ENCODE measurements at regions not wholly inside any gene's neighbourhood (a gene's known extent, or its start where the extent isn't known, plus 50 kb on each side); places are given as distances from the start of the nearest gene placed in this dataset.

DNA sequence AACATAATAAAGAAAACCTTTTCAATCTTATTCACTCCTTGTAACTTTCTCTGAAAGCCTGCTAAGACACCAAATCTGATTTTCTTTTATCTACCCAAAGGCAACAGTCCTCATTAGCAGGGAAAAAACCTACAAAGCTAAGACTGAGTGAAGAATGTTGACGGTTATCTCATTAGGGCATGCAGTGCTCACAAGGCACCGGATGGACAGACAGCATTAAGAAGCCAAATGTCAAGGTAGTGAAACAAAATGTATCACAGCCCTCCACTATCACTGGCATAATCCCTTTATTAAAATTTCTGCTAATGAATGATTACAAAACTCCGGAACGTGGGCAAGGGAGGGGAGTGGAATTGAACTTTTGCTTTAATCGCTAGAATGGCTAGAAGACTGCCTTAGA, 442.8 kb downstream of the NEBL start:
- TF ChIP-seq, protein P1, sequence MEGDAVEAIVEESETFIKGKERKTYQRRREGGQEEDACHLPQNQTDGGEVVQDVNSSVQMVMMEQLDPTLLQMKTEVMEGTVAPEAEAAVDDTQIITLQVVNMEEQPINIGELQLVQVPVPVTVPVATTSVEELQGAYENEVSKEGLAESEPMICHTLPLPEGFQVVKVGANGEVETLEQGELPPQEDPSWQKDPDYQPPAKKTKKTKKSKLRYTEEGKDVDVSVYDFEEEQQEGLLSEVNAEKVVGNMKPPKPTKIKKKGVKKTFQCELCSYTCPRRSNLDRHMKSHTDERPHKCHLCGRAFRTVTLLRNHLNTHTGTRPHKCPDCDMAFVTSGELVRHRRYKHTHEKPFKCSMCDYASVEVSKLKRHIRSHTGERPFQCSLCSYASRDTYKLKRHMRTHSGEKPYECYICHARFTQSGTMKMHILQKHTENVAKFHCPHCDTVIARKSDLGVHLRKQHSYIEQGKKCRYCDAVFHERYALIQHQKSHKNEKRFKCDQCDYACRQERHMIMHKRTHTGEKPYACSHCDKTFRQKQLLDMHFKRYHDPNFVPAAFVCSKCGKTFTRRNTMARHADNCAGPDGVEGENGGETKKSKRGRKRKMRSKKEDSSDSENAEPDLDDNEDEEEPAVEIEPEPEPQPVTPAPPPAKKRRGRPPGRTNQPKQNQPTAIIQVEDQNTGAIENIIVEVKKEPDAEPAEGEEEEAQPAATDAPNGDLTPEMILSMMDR (conservative IDR thresholded peaks at IDR 0.05; ENCODE audit: low read length): no peak
- TF ChIP-seq EZH2phosphoT487 (IDR thresholded peaks at IDR 0.05; ENCODE audit: borderline replicate concordance, low read depth, low read length): no peak
